HG03432 (cell line): ENCODE measurements at regions not wholly inside any gene's neighbourhood (a gene's known extent, or its start where the extent isn't known, plus 50 kb on each side); places are given as distances from the start of the nearest gene placed in this dataset.

Source experiments
- ATAC-seq: cut with Tn5 transposase; IDR thresholded peaks from one replicate; pipeline ENCODE4 v1.9.1; 2021; ENCODE audit warnings: mild to moderate bottlenecking, moderate library complexity; ENCODE audit not compliant: unreplicated experiment

DNA sequence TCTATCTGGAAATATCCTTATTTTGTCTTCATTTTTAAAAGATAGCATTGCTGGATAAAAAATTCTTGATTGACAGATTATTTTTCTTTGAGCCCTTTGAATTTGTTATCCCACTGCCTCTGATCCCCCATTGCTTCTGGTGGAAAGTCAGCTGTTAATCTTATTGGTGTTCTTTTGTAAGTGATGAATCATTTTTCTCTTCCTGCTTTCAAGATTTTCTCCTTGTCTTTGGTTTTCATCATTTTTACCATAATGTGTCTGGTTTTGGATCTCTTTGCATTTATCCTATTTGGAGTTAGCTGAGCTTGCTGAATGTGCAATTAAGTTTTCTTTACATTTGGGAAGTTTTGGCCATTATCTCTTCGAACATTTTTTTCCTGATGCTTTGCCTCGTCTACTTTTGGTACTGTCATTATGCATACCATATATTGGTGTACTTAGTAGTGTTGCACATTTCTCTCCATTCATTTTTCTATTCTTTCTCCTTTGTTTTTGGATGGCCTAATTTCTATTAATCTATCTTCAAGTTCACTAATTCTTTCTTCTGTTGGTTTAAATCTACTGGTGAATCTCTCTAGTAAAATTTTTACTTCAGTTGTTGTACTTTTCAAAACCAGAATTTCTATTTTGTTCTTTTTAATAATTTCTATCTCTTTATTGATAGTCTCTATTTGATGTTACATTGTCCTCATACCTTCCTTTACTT lies 440.0 kb upstream of the PROK2 start:
- ATAC-seq = no peak

DNA sequence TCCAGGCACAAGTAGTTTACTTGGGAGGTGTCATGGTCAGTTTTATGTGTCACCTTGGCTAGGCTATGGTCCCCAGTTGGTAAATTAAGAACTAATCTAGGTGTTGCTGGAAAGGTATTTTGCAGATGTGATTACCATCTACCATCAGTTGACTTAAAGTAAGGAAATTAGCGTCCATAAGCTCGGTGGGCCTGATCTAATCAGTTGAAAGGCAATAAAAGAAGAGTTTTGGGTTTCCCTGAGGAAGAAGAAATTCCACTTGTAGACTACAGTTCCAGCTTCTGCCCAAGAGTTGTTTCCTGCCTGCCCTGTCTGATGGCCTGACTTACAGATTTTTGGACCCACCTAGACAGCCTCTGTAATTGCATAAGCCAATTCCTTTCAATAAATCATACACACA lies 438.7 kb upstream of the PROK2 start:
- ATAC-seq = no peak

DNA sequence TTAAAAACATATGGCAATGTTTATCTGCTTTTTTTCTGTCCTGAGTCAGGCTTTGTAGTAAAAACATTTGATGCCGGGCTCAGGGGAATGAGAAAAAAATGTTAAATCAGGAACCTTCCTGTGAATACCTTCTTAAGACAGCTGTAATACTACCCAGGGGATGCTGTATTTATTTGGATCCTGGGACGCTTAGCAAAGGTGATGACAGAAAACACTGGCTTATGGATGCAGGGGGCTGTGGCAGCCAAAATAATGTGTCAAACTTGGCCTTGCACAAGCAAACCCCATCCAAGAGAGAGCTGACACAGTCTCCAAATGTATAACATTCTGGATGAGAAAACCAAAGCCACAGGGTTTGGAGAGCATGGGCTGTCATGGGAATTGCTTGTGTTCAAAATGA lies 438.2 kb upstream of the PROK2 start:
- ATAC-seq = no peak

DNA sequence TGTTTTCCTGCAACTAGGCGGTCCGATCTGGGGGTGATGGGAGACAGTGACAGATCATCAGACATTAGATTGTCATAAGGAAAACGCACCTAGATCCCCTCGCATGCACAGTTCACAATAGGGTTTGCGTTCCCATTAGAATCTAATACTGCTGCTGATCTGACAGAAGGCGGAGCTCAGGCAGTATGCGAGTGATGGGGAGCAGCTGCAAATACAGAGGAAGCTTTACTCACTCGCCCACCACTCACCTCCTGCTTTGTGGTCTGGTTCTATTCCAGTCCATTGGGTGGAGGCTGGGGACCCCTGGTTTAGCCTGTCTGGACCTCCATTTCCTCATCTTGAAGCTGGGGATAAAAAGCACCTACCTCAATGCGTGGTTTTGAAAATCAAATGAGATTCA lies 437.5 kb upstream of the PROK2 start:
- no peak for ATAC-seq

DNA sequence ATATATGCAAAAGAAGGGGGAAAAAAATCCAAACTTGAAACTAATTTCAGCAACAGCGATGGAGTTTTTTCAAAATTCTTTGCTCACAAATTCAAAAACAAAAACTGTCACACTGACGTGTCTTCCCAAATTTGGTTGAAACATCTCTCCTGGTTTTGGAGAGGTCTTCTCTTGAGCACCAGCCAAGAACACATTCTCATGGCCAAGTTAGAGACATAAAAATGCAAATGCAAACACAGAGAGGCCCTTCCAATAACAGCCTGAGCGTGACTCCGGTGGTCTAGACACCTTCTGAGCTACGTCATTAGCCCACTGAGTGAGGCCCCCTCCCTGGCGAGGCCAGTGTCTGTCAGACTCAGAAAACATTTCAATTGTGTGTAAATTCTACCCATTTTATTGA lies 436.0 kb upstream of the PROK2 start:
- no peak for ATAC-seq

DNA sequence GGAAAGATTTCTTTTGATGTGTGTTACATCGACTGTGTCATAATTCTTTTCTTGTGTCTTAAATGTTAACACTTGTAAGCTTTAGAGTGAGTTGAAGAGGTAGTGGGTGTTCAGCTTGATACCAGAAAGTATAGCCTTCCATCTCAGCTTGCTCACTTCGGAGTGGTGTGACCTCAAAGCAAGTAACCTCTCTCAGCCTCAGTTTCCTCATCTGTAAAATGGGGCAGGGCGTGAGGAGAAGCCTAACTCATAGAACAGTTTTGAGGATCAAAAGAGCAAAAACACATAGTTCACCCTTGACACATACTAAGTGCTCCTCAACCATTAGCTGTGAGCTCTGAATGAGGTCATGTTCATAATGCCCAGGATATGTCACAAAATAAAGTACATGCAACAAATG lies 434.8 kb upstream of the PROK2 start:
- ATAC-seq = no peak

DNA sequence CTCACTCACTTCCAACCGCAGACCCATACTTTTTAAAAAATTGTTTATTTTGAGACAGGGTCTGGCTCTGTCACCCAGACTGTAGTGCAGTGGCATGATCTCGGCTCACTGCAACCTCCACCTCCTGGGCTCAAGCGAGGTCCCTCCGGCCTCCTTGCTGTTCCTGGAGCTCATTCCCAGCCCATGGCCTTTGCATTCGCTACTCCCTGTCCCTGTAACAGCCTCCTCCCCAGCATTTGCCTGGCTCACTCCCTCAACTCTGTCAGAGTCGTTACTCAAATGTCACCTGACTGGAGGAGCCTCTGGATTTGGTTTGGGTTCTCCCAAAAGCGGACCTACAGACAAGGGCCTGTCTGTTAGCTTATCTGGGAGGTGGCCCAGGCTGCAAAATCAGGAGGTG lies 432.6 kb upstream of the PROK2 start:
- no peak for ATAC-seq

DNA sequence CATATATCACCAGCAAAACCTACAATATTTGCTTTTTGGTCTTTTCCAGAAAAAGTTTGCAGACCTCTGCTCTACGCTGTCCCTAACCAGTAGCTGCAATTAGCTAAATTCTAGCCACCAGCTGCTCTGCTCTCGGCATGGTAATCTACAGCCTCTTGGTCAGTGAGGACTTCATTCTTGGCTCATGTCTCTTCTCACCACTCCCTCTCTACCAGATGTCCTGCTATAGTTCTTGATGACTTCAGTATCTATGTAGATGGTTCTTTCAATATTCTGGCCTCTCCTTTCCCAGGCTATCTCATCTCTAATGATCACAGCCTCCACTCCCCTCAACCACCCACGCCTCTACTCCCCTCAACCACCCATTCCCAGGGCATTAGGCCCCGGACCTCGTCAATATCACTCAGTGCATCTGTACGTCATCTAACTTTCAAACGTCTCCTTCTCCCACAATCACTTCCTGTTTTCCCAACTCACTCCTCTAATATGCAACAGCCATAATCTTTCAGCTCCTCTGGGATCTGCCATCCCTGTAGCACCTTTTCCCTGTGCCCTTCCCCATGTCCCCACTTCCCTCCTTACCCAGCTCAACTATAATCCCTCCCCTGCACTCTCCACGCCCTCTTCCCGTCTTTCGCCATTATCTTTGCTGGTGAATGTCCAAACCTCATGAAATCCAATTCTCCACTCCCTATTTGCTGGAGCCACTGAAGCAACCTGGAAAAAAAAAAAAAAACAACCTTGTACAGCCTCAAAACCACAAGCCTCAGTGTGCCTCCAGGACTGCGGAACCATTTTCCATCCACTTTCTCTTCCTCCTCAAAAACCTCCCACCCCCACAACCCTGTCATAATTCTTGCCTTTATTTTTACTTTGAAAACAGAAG lies 429.4 kb upstream of the PROK2 start:
- no peak for ATAC-seq

DNA sequence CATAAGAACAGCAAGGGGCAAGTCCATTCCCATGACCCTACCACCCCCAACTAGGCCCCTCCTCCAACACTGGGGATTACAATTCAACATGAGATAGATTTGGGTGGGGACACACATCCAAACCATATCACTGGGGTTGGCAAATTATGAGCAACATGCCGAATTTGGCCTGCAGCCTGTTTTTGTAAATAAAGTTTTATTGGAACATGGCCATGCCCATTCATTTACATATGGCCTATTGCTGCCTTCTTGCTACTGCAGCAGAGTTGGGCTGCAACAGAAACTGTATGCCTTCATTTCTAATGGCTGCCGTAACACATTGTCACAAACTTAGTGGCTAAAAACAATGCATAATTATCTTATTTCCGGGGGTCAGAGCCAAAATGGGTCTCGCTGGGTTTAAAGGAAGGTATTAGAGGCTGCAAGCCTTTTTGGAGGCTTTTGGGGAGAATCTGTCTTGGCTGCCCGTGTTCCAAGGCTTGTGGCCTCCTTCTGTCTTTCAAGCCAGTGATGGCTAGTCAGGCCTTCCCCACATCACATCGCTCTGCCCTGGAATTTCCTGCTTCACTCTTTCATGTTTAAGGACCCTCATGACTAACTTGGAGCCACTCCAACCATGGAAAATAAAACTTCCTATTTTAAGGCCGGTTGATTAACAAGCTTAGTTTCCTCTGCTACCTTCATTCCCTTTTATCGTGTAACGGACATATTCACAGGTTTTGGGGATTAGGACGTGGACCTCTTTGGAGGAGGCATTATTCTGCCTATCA lies 428.5 kb upstream of the PROK2 start:
- no peak for ATAC-seq

DNA sequence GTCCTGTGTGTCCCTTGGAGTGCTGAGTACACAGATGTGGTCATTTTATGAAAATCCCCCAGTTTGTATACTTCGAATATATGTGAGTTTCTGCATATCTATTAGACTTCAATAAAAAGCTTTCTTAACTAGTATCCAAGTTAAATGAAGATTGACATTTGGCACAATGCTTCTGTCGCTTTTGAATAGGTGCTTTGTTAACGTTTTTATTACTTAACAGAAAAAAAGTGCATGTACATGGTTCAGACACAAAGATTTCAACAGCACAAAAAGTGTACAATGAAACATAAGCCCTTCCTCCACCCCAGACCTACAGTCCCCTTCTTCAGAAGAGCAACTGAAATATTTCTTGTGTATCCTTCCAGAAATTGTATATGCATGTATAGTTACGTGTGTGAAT lies 427.4 kb upstream of the PROK2 start:
- ATAC-seq = no peak

DNA sequence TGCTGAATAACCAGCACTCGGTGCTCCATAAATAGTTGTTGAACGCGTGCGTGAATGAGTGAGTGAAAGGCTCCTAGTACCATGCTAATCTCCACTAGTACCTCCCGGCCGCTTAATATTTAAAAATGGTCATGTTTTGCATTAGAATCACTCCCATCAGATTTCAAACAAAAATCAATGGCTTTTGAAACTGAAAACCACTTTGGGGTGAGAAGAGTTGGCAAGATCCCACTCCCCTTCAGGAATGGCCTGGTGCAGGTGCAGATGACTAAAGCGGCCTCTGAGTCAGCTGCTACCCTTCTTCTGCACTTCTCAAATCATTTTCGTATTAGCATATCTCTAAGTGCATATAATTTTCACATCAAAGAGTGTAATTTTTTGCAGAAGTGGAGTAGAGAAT lies 425.3 kb upstream of the PROK2 start:
- no peak for ATAC-seq

DNA sequence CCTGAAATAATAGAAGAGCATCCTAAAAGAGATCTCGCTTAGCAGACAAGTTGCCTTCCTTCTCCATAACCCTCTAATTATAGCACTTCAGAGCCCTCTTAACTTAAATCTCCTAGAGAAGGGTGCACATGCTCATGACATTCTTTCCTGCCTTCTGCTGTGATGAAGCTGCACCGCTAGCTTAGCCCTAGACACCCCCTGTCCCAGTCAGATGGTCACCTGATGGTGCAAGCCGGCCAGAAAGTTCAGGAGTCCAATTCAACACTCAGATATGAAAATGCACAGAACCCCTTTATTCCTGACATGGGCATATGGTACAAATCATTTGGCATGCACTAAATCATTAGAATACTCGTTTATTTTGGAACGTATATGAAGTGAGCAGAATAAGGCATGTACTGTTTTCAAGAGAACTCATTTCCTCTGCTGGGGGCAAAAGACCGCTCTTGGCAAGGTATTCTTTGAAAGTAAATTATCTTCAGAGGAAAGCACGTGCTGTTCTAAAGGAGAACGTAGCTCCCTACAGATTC lies 420.4 kb upstream of the PROK2 start:
- no peak for ATAC-seq

DNA sequence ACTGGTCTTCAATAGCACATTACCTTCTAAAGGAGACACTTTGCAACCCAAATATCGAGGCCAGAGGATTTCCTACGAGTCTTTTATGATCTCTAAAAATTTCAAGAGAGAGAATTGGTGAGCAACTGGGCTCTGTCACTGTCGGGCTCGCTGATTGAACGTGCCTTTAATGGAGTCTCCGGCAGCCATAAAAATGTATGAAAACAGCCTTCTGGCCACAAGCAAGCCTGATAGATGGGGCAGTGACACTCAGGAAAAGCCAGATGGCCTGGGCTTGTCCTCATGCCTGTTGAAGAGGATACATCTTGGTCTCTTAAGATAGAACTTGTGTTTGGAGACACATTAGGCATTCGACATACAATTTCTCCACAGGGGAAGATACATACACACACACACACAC lies 419.5 kb upstream of the PROK2 start:
- ATAC-seq = no peak

DNA sequence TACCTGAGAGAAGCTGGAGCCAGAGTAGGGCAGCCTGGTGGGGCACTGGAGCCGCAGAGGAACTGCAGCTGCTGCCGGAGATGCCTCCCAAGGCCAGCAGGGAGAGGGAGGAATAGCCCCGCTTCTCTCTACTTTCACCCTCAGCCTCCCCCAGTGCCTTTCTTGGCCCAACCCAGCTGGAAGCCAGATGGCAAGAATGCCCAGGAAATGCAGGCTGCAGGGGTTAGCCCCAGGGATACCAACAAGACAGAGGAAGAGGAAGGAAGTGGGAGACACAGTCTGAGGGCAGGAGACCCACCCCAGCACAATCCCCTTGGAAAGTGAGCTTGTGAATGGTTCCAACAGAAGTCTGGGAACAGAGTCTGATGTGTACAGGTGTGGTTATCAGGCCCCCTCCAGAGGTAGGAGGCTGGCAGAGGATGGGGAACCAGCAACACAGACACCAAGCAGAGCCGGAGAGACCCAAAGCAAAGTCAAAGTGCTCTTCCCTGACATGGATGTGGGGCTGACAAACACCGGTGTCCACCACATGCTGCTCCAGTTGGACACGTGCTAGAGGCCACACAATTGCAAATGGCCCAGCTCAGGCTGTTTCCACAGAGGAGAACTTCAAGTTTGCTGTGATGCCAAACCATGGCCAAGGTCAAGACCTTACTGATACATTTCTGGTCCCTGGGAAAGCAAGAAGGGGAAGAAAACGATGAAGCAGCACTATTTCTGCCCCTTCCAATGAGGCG lies 418.8 kb upstream of the PROK2 start:
- ATAC-seq = no peak

DNA sequence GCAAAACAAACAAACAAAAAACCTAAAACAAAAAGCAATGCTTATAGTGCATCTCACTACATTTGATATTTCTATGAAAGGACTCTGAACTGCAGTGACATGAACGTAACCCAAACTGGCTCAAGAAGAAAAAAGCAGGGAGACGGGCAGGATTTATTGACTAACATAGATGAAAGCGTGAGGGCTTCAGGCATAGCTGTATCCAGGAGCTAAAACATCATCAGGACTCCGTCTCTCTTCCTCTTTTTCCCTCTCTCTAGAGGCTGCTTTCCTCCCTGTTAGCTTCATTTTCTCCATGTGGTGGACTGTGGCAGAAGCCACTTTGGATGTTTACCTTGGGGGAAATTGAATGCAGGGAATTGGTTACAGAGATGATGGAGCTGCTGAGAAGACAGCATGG lies 418.2 kb upstream of the PROK2 start:
- ATAC-seq = no peak

DNA sequence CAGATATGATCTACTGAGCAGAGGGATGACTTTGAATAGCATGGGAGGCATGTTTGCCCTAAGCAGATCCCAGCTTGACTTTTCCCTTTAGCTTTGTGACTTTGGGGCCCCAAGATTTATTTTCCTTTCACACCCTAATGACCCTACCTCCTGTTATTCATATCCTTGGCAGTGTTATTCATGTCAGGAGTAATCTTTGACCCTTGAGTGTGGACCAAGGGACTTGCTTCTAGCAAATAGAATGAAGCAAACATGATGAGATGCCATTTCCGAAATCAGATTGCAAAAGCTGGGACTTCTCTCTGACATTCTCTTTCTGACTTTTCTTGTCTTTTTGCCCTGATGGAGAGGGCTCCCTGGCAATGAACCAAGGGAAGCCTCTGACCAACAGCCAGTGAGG lies 415.4 kb upstream of the PROK2 start:
- no peak for ATAC-seq

DNA sequence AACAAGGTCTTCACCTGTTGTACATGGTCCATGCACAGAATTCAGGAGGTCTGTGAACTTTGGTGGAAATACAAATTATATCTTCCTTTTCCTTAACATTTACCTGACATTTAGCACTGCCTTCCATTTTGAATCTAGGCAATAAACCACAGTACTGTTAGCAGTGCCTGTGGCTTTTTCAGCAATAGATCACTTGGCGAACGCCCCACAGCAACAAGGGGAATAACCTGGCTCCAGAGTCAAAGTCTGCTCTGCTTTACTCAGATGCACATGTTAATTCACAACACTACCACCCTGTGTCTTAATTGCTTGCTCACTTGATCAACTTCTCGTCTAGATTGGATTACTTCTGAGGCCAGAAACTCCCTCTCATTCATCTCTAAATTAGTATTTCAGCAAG lies 414.6 kb upstream of the PROK2 start:
- ATAC-seq = no peak

DNA sequence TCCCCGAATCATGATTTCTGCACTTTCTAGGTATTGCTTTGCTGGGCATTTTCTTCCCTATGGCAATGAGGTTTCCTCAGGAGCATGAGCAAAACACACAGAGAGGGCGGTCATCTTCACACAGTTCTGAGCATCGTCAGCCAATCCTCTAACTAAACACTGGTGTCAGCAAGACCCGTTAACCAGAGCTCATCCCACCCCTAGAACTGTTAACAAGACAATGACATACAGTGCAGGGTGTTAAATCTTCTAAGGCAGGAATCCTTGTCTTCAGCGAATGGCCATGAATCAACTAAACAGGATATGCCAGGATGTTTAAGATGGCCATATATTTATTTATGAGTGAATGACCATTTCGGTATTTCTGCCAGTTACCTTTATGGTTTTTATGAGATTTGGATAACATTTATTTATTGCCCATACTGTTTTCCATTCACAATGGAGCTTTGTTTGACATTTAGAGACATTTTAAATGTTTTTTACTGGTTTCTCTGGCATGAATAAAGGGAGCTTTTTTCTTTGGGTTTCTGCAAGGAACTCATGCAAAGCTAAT lies 411.5 kb upstream of the PROK2 start:
- ATAC-seq = no peak

DNA sequence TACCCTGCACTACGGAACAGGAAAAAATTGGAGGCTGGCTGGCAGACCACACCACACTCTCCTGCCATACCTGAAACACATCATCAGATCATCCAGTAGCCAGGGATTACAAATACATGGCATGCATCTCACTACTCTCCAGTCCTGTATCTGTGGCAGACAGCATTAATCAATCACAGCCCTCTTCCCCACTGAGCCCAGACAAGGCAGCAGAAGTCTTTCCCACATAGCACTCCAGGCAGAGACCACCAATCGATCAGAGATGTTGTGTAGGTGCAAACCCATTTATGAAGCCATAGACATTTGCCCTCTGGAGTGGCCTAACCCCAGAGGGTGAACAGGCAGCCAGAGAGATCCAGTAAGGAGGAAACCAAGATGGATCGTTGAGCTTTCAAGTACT lies 410.9 kb upstream of the PROK2 start:
- no peak for ATAC-seq

DNA sequence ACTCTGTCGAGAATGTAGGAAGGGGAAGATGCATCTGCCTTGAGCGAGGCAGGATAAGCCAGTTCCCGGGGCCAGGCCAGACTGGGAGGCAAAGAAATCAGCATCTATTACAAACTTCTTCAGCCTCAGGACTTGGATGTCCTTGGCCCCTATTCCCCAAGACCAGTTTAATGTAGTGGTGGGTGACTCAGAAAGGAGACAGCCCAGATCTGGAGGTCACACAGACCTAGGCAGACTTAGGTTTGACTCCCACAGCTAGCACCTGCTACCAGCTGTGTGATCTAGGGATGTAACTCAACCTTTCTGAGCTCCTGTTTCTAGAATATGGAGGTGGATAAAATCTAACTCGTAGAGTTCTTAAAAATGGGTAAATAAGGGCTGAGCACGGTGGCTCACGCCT lies 409.5 kb upstream of the PROK2 start:
- no peak for ATAC-seq
